Keratinocyte (primary cell): ENCODE measurements at regions not wholly inside any gene's neighbourhood (a gene's known extent, or its start where the extent isn't known, plus 50 kb on each side); places are given as distances from the start of the nearest gene placed in this dataset.

Experiments
- DNase-seq: peaks from one replicate; pipeline ENCODE4 v3.0.0-alpha.2; 2011; ENCODE audit warnings: low read depth, missing footprints, low spot score
- FAIRE-seq: peaks from 2 replicates; lab custom pipeline; 2011; peaks lifted over from hg19 to GRCh38; lab: Jason Lieb, UNC
- H2AFZ ChIP-seq: 2 replicates; pipeline ENCODE4 v1.6.0; 2012; ENCODE audit warnings: low read length, control low read depth, inconsistent platforms; ENCODE audit not compliant: control insufficient read depth
- H3K27ac ChIP-seq: 2 replicates; pipeline ENCODE4 v1.5.1; 2011; ENCODE audit warnings: low read length; ENCODE audit not compliant: control insufficient read depth, insufficient read depth
- H3K27me3 ChIP-seq: 3 replicates; pipeline ENCODE4 v1.6.0; 2011; ENCODE audit warnings: low read length; ENCODE audit not compliant: control insufficient read depth, insufficient read depth; ENCODE audit errors: extremely low read depth
- H3K36me3 ChIP-seq, 2 experiments: 2 replicates in 1 of 2; 3 replicates in 1 of 2; pipeline ENCODE4 v1.5.1; 2011; ENCODE audit warnings: low read length in 2 of 2, mild to moderate bottlenecking in 1 of 2; ENCODE audit not compliant: control insufficient read depth in 2 of 2, insufficient read depth in 2 of 2; ENCODE audit errors: extremely low read depth in 1 of 2
- H3K4me1 ChIP-seq: 3 replicates; pipeline ENCODE4 v1.5.1; 2011; ENCODE audit warnings: low read length; ENCODE audit not compliant: control insufficient read depth, insufficient read depth; ENCODE audit errors: extremely low read depth
- H3K4me2 ChIP-seq: 3 replicates; pipeline ENCODE4 v1.6.0; 2011; ENCODE audit warnings: low read depth, low read length; ENCODE audit not compliant: control insufficient read depth, insufficient read depth; ENCODE audit errors: extremely low read depth
- H3K4me3 ChIP-seq, 3 experiments: fragments of 200-600 bp in 1 of 3; sonication (generic) in 1 of 3; 2 replicates in 2 of 3; 3 replicates in 1 of 3; pipeline ENCODE4 v1.5.1; 2011 to 2016; ENCODE audit warnings: low read length in 3 of 3, mild to moderate bottlenecking in 3 of 3, control low read depth in 2 of 3, inconsistent platforms in 1 of 3, low read depth in 1 of 3, mixed read lengths in 1 of 3, mixed run types in 1 of 3, moderate library complexity in 1 of 3; ENCODE audit not compliant: control insufficient read depth in 2 of 3, insufficient read depth in 2 of 3; ENCODE audit errors: extremely low read depth in 1 of 3
- H3K79me2 ChIP-seq: 2 replicates; pipeline ENCODE4 v1.6.0; 2012; ENCODE audit warnings: low read length; ENCODE audit not compliant: control insufficient read depth, insufficient read depth
- H3K9ac ChIP-seq: 3 replicates; pipeline ENCODE4 v1.6.0; 2011; ENCODE audit warnings: low read length; ENCODE audit not compliant: control insufficient read depth, insufficient read depth; ENCODE audit errors: extremely low read depth
- H3K9me1 ChIP-seq: 3 replicates; pipeline ENCODE4 v1.6.0; 2011; ENCODE audit warnings: low read length; ENCODE audit not compliant: control insufficient read depth, insufficient read depth; ENCODE audit errors: extremely low read depth
- H3K9me3 ChIP-seq: 2 replicates; pipeline ENCODE4 v1.5.1; 2012; ENCODE audit warnings: low read depth, low read length; ENCODE audit not compliant: control insufficient read depth
- H4K20me1 ChIP-seq: 3 replicates; pipeline ENCODE4 v1.6.0; 2011; ENCODE audit warnings: low read length; ENCODE audit not compliant: control insufficient read depth, insufficient read depth; ENCODE audit errors: extremely low read depth
- EZH2 ChIP-seq: IDR thresholded peaks from one replicate; pipeline ENCODE4 v1.6.1; 2012; ENCODE audit warnings: inconsistent platforms, mild to moderate bottlenecking, low read length, moderate library complexity
- dilution Hi-C: fragments of 300-500 bp; cut with MboI; formaldehyde crosslinking; loops from one replicate; pipeline ENCODE4 v1.7.0; 2020; ENCODE audit warnings: low sequenced_read_pairs; ENCODE audit not compliant: extremely low pct_ligation_motif_present
- TF ChIP-seq, protein P1 (sequence below), 3 experiments: IDR thresholded peaks in 1 of 3; conservative IDR thresholded peaks in 1 of 3; optimal IDR thresholded peaks in 1 of 3; 2 replicates in 2 of 3; 3 replicates in 1 of 3; pipeline versions ENCODE3 to v1.5.1; 2011; ENCODE audit warnings: low read length in 3 of 3, mild to moderate bottlenecking in 3 of 3, moderate library complexity in 2 of 3, control low read depth in 1 of 3, inconsistent platforms in 1 of 3; ENCODE audit not compliant: insufficient read depth in 2 of 3; ENCODE audit errors: extremely low read depth in 1 of 3

DNA sequence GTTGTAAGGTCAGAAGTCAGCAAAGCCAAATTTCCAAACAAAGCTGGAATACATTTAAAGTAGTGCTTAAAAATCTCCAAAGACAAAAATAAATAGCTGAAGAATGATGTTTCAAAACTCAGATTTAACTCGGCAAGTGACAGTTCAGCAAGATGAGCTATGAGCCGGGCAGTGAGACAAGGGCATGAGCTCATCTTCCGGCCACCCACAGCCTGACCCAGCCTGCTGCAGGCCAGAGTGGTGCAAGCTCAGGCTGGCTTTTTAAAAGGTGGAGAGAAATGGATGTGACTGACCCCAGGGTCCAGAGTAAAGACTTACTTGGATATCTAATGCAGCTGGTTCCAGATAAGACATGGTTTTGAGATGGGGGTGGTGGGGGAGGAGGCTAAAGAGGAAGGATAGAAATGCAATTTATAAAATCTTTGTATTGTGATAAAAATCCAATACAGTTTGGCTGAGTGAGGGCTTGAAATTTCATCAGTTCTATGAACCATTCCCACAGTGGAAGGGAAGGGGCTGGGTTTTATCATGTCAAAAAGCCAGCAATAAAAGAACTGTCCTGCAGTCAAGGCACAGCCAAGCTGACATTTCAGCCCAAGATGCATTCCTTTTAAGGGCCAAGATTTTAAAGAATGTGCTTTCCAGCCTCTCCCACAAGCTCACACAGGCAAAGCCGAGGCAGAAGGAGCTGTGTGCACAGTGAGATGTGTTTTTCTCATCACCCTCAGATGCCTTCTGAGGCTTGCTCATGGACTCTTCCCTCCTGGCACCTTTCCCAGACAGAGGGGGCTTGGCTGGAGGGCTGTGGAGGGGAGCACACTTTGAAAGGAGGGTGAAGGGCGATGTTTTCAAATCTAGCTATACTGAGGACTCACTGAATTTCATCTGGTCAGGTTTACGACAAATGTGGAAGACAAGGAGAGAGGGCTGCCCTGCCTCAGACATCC is 97.9 kb upstream of the KLHL29 start:
- dilution Hi-C loops, result no loop called here
- TF ChIP-seq EZH2, result no peak
- TF ChIP-seq, protein P1, sequence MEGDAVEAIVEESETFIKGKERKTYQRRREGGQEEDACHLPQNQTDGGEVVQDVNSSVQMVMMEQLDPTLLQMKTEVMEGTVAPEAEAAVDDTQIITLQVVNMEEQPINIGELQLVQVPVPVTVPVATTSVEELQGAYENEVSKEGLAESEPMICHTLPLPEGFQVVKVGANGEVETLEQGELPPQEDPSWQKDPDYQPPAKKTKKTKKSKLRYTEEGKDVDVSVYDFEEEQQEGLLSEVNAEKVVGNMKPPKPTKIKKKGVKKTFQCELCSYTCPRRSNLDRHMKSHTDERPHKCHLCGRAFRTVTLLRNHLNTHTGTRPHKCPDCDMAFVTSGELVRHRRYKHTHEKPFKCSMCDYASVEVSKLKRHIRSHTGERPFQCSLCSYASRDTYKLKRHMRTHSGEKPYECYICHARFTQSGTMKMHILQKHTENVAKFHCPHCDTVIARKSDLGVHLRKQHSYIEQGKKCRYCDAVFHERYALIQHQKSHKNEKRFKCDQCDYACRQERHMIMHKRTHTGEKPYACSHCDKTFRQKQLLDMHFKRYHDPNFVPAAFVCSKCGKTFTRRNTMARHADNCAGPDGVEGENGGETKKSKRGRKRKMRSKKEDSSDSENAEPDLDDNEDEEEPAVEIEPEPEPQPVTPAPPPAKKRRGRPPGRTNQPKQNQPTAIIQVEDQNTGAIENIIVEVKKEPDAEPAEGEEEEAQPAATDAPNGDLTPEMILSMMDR (optimal IDR thresholded peaks at IDR 0.05 in 1 of 3, IDR thresholded peaks at IDR 0.05 in 1 of 3, conservative IDR thresholded peaks at IDR 0.05 in 1 of 3; ENCODE audit: extremely low read depth in 1 of 3, insufficient read depth in 2 of 3, low read length in 3 of 3), result no peak
- no peak overlapping the region for H3K9ac ChIP-seq
- no peak overlapping the region for H2AFZ ChIP-seq
- H3K4me3 ChIP-seq, result no peak overlapping the region
- no peak overlapping the region for H3K4me2 ChIP-seq
- no peaks in the 10 kb centered on the region for H3K79me2 ChIP-seq
- no peaks in the 10 kb centered on the region for H3K9me1 ChIP-seq
- no peaks in the 10 kb centered on the region for H4K20me1 ChIP-seq
- no peak for FAIRE-seq
- no peaks in the 10 kb centered on the region for H3K27me3 ChIP-seq
- H3K4me1 ChIP-seq, result no peaks in the 10 kb centered on the region
- H3K36me3 ChIP-seq, result no peaks in the 10 kb centered on the region
- H3K27ac ChIP-seq, result no peak overlapping the region
- no peak for DNase-seq
- no peaks in the 10 kb centered on the region for H3K9me3 ChIP-seq

DNA sequence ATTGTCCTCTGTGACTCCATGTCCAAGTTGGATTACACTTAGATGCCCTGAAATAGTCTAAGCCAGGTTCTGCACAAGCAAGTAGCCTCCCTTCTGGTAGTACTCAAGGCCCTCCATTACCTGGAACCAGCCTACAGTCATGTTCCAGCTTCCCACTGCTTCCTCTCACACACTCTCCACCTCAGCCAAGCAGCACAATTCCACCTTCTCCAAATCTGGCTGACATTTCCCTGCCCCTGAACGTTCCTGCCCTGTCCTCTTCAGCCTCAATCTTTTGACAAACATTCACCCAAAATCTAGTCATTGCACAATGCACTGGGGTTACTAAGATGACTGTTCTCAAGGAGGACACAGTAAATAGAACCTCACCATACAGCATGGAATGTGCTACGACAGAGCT is 95.3 kb upstream of the KLHL29 start:
- TF ChIP-seq EZH2, result no peak
- TF ChIP-seq, protein P1 (optimal IDR thresholded peaks at IDR 0.05 in 1 of 3, IDR thresholded peaks at IDR 0.05 in 1 of 3, conservative IDR thresholded peaks at IDR 0.05 in 1 of 3; ENCODE audit: extremely low read depth in 1 of 3, insufficient read depth in 2 of 3, low read length in 3 of 3), result no peak
- no peaks in the 10 kb centered on the region for H3K79me2 ChIP-seq
- no peak overlapping the region for H3K4me3 ChIP-seq
- FAIRE-seq, result no peak
- H3K27ac ChIP-seq, result no peak overlapping the region
- dilution Hi-C loops, result no loop called here
- H3K9me1 ChIP-seq, result no peaks in the 10 kb centered on the region
- H3K4me1 ChIP-seq, result no peaks in the 10 kb centered on the region
- H3K36me3 ChIP-seq, result no peaks in the 10 kb centered on the region
- H3K27me3 ChIP-seq, result no peaks in the 10 kb centered on the region
- H3K9me3 ChIP-seq, result no peaks in the 10 kb centered on the region
- no peaks in the 10 kb centered on the region for H4K20me1 ChIP-seq
- DNase-seq, result no peak
- H2AFZ ChIP-seq, result no peak overlapping the region
- H3K4me2 ChIP-seq, result no peak overlapping the region
- no peak overlapping the region for H3K9ac ChIP-seq
